GM21390 (cell line): ENCODE measurements at regions not wholly inside any gene's neighbourhood (a gene's known extent, or its start where the extent isn't known, plus 50 kb on each side); places are given as distances from the start of the nearest gene placed in this dataset.
"Not testable (repeated sequence)": the region's sequence is repeated elsewhere in the genome, so short reads cannot be mapped to it uniquely, and the experiment has no call there.

Source experiments
- ATAC-seq: cut with Tn5 transposase; IDR thresholded peaks from one replicate; pipeline ENCODE4 v1.9.1; 2021; ENCODE audit not compliant: unreplicated experiment

- not testable (repeated sequence) for ATAC-seq
Observed at GRCh38 chr14:101307162-101307561, 254.1 kb upstream of the DIO3 start.

DNA sequence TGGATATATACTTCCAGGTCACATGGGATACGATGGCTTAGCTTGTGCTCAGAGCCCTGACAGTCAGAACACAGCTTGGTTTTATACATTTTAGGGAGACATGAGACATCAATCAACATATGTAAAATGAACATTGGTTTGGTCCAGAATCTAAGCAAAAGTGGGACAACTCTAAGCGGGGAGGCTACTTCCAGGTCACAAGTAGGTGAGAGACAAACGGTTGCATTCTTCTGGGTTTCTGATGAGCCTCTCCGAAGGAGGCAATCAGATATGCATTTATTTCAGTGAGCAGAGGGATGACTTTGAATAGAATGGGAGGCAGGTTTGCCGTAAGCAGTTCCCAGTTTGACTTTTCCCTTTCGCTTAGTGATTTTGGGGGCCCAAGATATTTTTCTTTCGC lies 250.1 kb upstream of the DIO3 start:
- not testable (repeated sequence) for ATAC-seq

DNA sequence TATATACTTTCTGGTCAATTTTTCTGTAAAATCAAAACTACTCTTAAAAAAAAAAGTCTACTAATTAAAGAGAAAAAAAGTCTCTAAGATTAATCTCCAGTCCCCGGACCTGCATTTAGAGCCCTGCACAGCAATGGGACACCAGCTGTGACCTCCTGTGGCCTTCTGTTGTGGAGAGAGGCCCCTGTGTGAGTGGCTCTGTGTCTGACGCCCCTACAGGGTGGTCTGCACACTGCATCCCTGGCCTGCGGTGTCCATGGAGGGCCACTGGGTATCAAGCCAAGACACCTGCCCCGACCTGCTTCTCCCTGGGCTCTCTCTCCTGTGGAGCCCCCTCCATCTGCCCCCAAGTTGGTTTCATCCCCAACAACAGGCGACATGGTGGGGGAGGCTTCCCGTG lies 248.0 kb upstream of the DIO3 start:
- no peak for ATAC-seq

DNA sequence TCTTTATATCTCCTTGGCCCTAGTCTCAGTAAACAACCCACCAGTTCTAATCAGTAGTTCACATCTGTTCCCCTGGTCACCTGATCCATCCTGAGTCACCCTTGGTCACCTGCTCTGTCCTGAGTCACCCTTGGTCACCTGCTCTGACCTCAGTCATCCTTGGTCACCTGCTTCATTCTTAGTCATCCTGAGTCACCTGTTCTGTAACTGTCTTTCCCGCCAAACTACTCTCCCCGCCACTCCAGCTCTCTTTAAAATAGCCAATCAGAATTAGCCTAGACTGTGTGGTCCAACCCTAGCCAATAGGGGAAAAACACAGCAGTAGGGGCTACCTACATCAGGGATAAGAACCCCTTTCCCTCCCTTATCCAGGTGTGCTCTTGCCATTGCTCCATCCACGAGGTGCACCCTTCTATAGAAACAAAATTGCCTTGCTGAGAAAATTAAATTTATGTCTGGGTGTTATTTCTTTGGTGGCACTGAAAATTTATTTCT lies 245.4 kb upstream of the DIO3 start:
- no peak for ATAC-seq

- no peak for ATAC-seq
Observed at GRCh38 chr14:101318271-101318670, 243.0 kb upstream of the DIO3 start.

GRCh38 chr14:101320396-101320795 lies 240.9 kb upstream of the DIO3 start:
- no peak for ATAC-seq

GRCh38 chr14:101322223-101322622 lies 239.1 kb upstream of the DIO3 start:
- ATAC-seq = no peak

DNA sequence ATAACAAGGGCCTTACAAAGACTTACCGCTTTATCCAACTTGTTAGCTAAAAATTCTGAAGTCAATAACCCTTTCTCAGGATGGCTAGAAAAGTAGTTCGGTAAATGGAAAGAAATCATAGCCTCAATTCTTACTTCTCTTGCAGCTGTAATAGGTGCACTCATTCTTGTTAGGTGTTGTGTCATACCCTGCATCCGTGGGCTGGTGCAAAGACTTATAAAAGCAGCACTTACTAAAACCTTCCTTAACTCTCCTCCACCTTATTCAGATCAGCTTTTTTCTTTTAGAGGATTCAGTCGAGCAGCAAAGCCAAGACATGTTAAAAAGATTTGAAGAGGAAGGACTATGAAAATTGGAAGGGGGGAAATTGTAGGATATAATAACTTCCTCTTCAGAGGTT lies 238.2 kb upstream of the DIO3 start:
- no peak for ATAC-seq

DNA sequence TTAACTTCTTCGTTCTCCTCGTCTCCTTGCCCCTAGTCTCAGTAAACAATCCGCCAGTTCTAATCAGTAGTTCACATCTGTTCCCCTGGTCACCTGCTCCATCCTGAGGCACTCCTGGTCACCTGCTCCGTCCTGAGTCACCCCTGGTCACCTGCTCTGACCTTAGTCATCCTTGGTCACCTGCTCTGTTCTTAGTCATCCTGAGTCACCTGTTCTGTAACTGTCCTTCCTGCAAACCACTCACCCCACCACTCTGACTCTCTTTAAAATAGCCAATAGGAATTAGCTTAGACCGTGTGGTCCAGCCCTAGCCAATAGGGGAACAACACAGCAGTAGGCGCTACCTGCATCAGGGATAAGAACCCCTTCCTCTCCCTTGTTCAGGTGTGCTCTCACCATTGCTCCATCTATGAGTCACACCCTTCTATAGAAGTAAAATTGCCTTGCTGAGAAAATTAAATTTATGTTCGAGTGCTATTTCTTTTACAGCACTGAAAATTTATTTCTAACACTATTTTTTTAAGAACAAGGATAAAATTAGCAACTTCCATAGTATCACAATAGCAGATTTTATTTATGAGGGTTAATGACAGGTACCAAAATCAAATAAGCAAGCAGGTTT lies 237.6 kb upstream of the DIO3 start:
- ATAC-seq = not testable (repeated sequence)

GRCh38 chr14:101325319-101325718 lies 236.0 kb upstream of the DIO3 start:
- ATAC-seq = no peak

GRCh38 chr14:101328412-101329028 lies 232.8 kb upstream of the DIO3 start:
- no peak for ATAC-seq

DNA sequence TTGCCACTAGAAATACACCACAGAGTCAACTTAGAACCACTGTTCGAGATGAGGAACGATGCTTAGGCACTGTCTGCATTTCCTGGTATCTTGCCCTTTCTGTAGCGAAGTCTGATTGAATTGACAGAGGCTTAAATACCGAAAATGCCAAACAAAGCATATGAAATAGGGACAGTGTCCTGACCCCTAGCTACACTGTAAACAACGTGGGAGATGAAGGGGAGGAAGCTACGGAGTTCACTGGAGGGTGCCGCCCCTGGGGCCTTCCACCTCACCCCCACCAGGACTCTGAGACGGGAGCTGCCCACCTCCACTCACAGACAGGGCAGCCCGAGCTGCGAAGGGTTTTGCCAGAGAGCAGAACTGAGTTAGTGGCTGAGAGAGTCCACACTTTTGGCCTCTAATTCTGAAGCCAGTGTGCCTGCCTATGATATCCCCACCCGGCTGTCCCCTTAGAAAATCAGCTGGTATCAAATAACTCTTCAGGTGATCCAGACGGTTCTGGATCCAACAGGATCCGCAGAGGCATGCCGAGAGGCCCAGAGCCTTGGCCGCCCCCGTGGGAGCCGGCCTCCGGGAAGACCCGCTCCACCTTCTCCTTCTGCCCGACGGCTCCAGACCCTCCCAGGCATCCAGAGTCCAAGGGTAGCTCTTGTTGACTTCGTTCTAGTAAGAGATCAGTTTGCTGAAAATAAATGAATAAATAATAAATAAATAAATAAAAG lies 230.7 kb upstream of the DIO3 start:
- no peak for ATAC-seq

DNA sequence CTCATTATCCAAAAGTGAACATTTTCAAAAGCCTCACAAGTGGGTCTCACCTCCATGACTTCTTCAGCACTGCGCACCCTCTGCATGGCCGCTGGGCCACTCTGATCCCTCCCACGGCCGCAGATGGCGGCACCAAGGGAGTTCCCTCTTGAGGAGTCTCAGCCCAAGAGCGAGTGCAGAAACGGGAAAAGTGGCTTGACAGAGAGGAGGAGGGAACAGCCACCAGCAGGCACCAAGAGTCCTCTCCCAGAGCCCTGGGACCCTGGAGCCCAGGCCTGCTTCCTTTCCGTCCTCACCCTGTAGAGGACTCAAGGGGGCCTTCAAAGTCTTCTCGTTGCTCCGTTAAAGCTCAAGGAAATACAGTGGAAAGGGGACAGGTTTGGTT lies 230.2 kb upstream of the DIO3 start:
- ATAC-seq = no peak

DNA sequence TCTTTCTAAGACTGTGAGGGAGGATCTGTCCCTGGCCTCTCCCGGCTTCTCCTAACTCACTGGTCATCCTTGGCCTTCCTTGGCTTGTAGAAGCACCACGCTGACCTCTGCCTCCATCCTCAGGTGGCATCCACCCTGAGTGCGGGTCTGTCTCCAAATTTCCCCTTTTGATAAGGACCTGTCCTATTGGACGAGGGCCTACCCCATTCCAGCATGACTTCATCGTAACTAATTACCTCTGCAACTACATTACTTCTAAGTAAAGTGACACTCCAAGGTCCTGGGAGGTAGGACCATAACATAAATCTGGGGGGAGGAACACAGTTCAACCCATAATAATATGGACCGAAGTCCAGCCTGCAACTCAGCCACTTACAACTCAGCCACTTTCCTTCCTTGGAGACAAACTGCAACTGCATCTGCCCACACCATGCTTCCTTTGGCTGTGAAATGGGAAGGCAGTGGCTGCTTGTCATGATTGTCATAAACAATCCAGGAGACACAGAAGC lies 229.6 kb upstream of the DIO3 start:
- ATAC-seq = no peak

GRCh38 chr14:101332281-101332680 lies 229.0 kb upstream of the DIO3 start:
- ATAC-seq = no peak

GRCh38 chr14:101333335-101334280 lies 227.7 kb upstream of the DIO3 start:
- no peak for ATAC-seq

DNA sequence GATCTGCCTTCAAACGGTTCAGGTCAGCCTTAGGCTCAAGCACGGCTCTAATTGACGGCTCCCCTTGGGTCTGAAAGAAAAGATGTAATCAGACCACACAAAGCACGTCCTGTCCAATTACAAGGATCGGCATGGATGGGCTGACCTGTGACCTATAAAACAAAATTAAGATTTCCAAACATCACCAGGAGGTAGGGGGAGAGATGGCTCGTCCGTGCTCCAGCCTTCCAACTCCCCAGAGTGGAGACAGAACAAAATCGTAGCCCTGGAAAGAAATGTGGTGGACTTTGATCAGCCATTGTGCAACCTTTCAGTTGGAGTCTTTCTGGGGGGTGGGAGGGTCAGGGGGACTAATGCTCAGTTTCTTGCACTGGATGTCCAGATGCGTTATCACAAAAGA lies 226.6 kb upstream of the DIO3 start:
- no peak for ATAC-seq

GRCh38 chr14:101335061-101335661 lies 226.1 kb upstream of the DIO3 start:
- no peak for ATAC-seq

DNA sequence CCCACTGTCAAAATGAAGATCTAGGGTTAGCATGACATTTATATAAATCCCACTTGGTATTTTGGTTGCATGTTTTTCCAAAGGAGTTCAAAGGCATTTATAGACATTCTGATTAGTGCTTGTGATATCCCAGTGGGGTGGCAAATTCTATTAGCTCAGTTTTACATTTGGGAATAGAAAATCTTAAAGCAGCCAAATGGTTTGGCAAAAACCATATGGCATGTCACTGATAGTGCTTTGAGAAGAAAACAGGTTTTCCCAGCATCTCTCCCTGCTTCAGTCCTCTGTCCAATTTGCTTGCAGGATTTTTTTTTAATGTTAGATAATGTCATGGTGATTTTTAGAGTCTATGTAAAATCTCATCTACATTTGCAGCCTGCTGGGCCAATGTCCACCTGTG lies 225.1 kb upstream of the DIO3 start:
- no peak for ATAC-seq

- ATAC-seq = no peak
Observed at GRCh38 chr14:101337053-101337452, 224.2 kb upstream of the DIO3 start.

DNA sequence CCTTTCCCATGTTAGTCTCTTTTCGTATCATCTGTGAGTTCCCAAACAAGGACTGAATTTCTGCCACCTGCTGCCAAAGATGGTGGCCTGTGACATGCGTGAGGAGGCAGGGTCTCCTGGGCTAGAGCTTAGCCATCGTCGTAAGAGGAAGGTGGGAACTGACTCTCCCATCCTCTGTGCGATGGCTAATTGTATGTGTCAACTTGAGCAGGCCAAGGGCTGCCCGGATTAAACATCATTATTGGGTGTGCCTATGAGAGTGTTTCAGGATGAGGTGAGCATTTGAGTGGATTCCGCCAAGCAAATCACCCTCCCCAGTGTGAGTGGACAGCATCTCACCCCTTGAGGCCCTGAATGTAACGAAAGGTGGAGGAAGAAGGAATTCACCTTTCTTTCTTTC lies 220.7 kb upstream of the DIO3 start:
- ATAC-seq = no peak
